IPS-18a (cell line): ENCODE measurements at regions not wholly inside any gene's neighbourhood (a gene's known extent, or its start where the extent isn't known, plus 50 kb on each side); places are given as distances from the start of the nearest gene placed in this dataset.

ENCODE experiments used
- H3K27ac ChIP-seq: one replicate; pipeline ENCODE4 v1.5.1; 2013; ENCODE audit warnings: low read length
- H3K27me3 ChIP-seq: one replicate; pipeline ENCODE4 v1.6.1; 2013; ENCODE audit warnings: mild to moderate bottlenecking, low read length; ENCODE audit not compliant: control insufficient read depth, insufficient read depth
- H3K36me3 ChIP-seq: one replicate; pipeline ENCODE4 v1.6.1; 2013; ENCODE audit warnings: low read depth, low read length; ENCODE audit not compliant: control insufficient read depth
- H3K4me1 ChIP-seq: one replicate; pipeline ENCODE4 v1.6.1; 2013; ENCODE audit warnings: low read depth, low read length; ENCODE audit not compliant: control insufficient read depth
- H3K4me3 ChIP-seq: one replicate; pipeline ENCODE4 v1.5.1; 2013; ENCODE audit warnings: low read length
- H3K9ac ChIP-seq: one replicate; pipeline ENCODE4 v1.6.1; 2013; ENCODE audit warnings: mild to moderate bottlenecking, low read length, moderate library complexity
- H3K9me3 ChIP-seq: one replicate; pipeline ENCODE4 v1.6.1; 2013; ENCODE audit warnings: low read depth, low read length; ENCODE audit not compliant: control insufficient read depth

DNA sequence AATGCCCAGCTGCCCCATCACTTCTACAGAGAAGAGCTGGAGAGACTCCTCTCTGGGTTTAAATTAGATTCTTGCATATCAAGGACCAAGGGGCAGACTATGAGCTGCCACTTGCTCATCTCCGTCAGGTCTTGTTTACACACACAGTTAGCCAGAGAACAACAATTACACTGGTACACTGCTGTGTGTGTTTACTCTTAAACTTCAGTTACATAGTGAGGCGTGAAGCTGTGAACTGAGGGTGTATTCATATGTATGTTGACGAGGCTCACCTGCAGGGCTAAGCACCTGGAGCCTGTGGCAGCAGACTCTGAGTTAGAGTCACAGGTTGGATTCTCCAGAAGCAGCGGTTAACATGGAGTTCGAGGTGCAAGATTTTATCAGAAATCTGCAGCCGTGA, 155.4 kb upstream of the ANKH start:
- Histone ChIP-seq H3K27me3 (peaks cover 70% of the 10 kb centered on the region), H3K4me3 (no peak overlapping the region), H3K9ac (no peak overlapping the region), H3K4me1 (peaks cover 18% of the 10 kb centered on the region), H3K9me3 (no peaks in the 10 kb centered on the region), H3K27ac (no peak overlapping the region), H3K36me3 (no peaks in the 10 kb centered on the region)

DNA sequence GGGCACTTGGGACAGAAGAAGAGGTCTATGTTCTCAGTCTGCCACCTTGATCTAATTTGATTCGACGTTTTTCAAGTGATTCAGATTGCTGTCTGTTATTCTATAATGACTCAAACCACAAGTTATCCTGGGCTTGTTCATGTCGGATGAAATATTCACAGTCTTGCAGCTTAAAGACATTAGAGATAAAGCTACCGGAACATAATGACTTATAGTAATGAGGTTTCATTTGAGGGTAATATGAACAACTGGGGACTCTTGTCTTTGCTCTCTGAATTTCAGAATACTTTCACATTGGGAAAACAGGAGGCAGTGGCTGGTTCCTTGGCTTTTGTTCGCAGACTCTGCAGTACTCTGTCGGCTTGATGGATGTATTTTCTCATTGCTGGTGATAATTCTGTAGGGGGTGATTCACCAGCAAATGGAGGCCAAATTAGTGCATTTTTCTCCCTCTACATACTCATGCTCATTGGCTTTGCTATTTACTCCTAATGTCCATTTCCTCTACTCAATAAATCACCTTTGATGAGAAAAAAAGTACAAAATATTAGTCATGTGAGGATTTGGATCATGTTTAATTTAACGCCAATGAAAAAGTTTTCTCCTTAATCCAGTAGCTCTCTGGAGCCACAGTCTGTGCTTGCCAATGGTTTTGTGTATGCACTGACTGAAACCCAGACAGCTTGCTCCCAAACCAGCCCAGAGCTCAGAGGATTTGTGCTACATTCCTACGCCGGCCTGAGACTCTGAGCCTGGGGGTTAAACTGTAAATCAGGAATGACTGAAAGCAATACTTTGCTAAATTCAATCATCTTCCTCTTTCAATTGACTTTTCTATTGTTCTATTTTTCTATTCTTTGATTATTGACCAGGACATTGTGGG, 154.7 kb upstream of the ANKH start:
- Histone ChIP-seq H3K27ac (no peak overlapping the region), H3K4me3 (no peak overlapping the region), H3K36me3 (no peaks in the 10 kb centered on the region), H3K4me1 (peaks cover 18% of the 10 kb centered on the region), H3K9ac (no peak overlapping the region), H3K27me3 (peaks cover 70% of the 10 kb centered on the region), H3K9me3 (no peaks in the 10 kb centered on the region)

DNA sequence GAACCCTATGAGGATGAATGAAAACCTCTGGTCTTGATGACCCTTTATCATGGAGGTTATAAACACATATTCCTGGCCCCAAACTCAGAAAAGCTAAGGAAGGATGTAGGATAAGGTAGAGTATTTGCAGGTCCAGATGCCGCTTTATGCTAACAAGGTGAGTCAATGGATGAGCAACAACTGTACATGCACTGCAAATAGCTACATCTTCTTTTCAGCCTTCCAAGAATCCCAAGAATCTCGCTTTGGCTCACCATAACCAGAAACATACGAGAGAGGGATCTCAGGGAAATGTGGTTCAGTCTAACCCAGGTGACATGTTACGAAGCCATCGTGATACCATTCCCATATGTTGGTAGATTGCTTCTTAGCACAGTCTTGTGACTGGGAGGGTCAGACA, 152.3 kb upstream of the ANKH start:
- H3K27me3 ChIP-seq, result peaks cover 56% of the 10 kb centered on the region
- peaks cover 18% of the 10 kb centered on the region for H3K4me1 ChIP-seq
- no peak overlapping the region for H3K4me3 ChIP-seq
- no peak overlapping the region for H3K27ac ChIP-seq
- H3K36me3 ChIP-seq, result no peaks in the 10 kb centered on the region
- H3K9me3 ChIP-seq, result no peaks in the 10 kb centered on the region
- no peak overlapping the region for H3K9ac ChIP-seq

DNA sequence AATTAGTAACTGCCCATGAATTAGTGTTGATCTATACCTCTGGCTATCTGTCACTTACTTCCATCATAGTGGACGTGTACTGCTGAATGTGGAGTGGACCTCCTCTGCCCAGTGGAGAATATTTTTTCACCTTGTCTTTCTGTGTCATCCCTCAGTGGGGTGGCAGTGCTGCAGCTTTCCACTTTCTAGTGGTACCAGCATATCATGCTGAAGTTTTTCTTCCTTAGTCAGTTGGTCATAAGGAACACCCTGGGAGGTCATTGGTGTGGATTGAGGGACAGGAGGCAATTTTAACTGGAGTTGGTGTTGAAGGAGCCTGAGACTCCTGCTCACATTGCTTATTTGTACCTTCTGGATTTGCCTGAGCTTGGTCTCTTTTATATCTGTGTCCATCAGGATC, 151.7 kb upstream of the ANKH start:
- H3K9ac ChIP-seq, result no peak overlapping the region

DNA sequence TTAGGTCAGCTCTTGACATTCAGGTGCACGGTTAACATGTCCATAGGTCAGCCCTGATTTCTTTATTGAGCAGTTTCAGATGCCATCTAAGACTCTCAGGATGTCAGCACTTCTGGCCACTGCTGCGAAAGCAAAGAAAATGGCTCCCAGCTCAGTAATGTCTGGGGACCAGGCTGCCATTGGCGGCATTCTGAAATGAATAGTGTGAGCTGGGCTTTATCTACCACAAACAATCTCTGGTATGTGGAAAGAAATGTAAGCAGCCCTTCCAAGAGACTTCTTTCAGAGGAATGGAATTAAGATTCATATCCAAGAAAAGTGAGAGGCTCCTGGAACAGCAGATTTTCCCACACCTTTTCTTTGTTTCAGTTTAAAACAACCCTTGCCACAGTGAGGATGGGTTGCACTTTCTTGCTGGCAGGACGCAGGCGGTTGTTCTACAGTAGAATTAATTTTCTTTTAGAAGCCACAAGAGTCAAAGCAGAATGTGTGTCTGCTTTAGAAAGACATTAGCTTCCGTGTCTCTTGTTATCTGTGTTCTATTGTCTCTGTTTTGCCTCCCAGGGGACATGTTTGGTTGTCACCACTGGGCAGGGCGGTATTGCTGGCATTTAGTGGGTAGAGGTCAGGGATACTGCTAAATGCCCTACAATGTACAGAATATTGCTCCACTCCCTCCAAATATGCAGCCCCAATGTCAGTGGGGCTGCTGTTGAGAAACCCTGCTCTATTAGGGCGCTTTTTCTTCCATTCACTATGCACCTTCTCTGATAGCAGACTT, 149.9 kb upstream of the ANKH start:
- H3K4me1 ChIP-seq, result peaks cover 7% of the 10 kb centered on the region
- H3K36me3 ChIP-seq, result no peaks in the 10 kb centered on the region
- H3K27me3 ChIP-seq, result peaks cover 32% of the 10 kb centered on the region
- H3K9me3 ChIP-seq, result no peaks in the 10 kb centered on the region
- H3K27ac ChIP-seq, result no peak overlapping the region
- H3K9ac ChIP-seq, result no peak overlapping the region
- no peak overlapping the region for H3K4me3 ChIP-seq

More for the DNA sequence above, 151.7 kb upstream of the ANKH start:
- Histone ChIP-seq H3K36me3 (no peaks in the 10 kb centered on the region), H3K4me3 (no peak overlapping the region), H3K4me1 (peaks cover 18% of the 10 kb centered on the region), H3K9me3 (no peaks in the 10 kb centered on the region), H3K27me3 (peaks cover 50% of the 10 kb centered on the region), H3K27ac (no peak overlapping the region)

DNA sequence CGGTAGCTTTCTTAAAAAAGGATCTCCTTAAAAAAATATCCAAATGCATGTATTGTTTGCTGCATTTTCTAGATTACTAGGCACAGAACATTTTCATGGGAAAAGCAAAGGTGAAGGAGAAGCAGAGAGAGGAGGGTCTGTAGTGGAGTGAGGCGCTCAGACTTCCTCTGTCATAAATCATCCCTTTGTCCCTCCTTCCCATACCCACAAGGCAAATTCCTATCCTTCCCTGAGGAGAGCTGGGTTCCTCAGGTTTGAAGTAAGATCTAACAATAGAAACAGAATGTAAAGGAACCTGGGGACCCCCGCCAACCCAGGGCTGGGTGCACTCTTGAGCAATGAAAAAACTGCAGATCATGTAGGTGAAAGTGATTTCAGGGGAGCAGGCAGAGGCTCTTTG, 149.2 kb upstream of the ANKH start:
- no peaks in the 10 kb centered on the region for H3K4me1 ChIP-seq
- H3K4me3 ChIP-seq, result no peak overlapping the region
- no peak overlapping the region for H3K9ac ChIP-seq
- no peaks in the 10 kb centered on the region for H3K36me3 ChIP-seq
- H3K27ac ChIP-seq, result no peak overlapping the region
- peaks cover 25% of the 10 kb centered on the region for H3K27me3 ChIP-seq
- no peaks in the 10 kb centered on the region for H3K9me3 ChIP-seq

DNA sequence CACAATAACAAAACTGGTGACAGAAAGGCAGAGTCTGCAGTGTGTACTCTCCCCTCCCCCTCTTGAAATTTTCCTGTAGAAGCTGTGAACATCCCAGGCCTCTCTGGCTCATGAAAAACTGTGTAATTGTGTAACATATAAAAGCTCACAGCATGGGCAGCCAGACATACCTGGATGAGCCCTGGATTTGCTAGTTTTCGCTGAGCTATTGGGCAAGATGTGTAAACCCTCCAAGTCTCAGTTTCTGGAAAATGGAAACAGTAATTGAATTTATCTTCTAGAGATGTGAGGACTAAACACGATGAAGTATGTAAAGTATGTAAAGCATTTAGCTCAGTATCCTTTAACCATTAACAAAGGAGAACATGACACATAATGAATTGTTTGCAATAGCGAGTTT, 143.2 kb upstream of the ANKH start:
- Histone ChIP-seq H3K4me1 (no peaks in the 10 kb centered on the region), H3K9me3 (no peaks in the 10 kb centered on the region), H3K27ac (no peak overlapping the region), H3K36me3 (no peaks in the 10 kb centered on the region), H3K4me3 (no peak overlapping the region), H3K9ac (no peak overlapping the region), H3K27me3 (no peaks in the 10 kb centered on the region)

DNA sequence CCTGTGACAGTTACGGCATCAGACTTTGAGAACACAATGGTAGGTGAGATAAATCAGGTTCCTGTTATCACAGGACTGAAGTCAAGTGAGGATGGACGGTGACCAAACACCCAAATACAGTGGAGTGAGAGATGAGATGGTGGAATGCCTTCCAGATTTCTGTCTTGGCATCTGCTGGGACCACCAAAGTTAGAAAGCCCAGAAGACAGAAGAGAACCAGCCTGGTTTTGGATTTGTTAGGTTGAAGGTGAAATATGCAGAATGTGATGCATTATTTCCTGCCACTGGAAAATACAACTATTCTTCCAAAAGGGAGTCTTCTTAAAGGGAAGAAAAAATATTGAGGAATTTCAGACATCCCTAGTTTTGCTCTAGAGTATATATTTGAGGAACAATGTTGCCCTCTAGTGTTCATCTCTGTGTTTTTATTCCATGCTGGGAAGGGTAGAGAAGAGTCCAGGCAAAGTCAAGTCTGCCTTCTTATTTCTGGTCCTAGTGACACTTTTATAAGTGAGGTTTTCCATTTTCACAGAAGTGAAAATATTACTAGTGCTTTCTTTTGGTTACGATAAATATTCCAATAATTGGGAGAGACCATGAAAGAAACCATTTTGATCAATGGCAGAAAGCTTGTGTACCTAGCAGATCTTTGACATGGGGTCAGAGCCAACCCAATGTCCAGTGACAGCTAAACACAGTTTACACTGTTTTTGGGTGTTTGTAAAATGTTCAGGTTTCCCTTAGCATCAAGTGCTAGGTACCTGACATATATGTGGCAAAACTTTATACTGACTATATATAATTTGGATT, 142.3 kb upstream of the ANKH start:
- Histone ChIP-seq H3K27ac (no peak overlapping the region), H3K4me1 (peaks cover 2% of the 10 kb centered on the region), H3K9ac (no peak overlapping the region), H3K27me3 (no peaks in the 10 kb centered on the region), H3K4me3 (no peak overlapping the region), H3K36me3 (no peaks in the 10 kb centered on the region), H3K9me3 (no peaks in the 10 kb centered on the region)

DNA sequence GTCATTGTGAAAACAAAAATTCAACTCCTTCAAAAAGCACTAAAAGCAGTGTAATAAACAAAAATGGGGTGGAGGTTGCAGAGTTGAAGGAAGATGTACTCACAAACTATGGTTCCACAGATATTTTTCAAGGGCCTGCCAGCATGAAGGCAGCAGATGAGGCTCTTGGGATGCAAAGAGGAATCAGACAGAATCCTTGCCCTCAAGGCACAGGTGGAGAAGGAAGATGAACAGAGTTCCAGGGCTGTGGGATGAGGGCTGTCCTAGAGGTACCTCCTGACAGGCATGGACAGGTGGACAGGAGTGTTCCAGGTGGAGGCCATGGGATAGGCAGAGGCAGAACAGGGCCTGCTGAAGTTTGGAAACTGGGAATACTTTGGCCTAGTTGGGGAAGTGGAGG, 140.5 kb upstream of the ANKH start:
- Histone ChIP-seq H3K9ac (no peak overlapping the region), H3K27ac (no peak overlapping the region), H3K4me1 (peaks cover 4% of the 10 kb centered on the region), H3K4me3 (no peak overlapping the region), H3K27me3 (no peaks in the 10 kb centered on the region), H3K9me3 (no peaks in the 10 kb centered on the region), H3K36me3 (no peaks in the 10 kb centered on the region)

DNA sequence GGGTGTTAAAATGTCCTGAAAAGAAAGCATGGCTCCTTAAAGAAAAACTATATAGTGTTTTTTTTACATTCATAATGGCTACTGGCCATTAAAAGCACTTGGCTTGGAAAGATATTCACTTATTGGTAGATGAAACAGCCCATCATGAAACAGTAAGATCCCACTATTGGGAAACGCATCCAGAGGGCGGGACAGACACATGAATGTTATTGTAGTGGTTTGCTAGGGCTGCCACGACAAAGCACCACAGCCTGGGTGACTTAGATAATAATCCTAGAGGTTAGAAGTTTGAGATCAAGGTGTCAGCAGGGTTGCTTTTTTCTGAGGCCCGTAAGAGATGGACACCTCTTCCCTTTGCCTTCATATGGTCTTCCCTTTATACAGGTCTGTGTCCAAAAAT, 139.4 kb upstream of the ANKH start:
- H3K9ac ChIP-seq, result no peak overlapping the region
- H3K4me3 ChIP-seq, result no peak overlapping the region
- H3K36me3 ChIP-seq, result no peaks in the 10 kb centered on the region
- no peaks in the 10 kb centered on the region for H3K27me3 ChIP-seq
- no peak overlapping the region for H3K27ac ChIP-seq
- H3K9me3 ChIP-seq, result no peaks in the 10 kb centered on the region
- peaks cover 4% of the 10 kb centered on the region for H3K4me1 ChIP-seq

DNA sequence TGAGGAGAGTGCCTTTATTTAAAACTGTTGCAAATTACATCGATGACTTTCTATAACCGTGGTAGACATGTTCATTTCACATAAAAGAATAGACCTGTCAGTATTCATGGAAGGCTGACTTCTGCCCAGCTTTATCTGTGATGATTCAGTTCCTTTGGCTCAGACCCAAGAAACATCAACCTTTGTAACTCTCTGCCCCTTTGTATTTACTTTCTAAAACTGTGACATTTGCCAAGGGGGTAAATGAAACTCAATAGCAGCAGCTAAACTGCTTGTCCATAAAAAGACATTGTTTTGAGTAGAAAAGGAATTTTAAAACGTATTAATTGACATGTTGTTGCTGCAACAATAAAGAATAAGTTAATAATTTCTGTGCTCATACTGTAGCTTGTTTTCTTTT, 137.8 kb upstream of the ANKH start:
- Histone ChIP-seq H3K27ac (no peak overlapping the region), H3K36me3 (no peaks in the 10 kb centered on the region), H3K4me1 (peaks cover 4% of the 10 kb centered on the region), H3K9me3 (no peaks in the 10 kb centered on the region), H3K27me3 (no peaks in the 10 kb centered on the region), H3K9ac (no peak overlapping the region), H3K4me3 (no peak overlapping the region)
